A172 (cell line): ENCODE measurements at regions not wholly inside any gene's neighbourhood (a gene's known extent, or its start where the extent isn't known, plus 50 kb on each side); places are given as distances from the start of the nearest gene placed in this dataset.
A peak's percentile ranks its signal among the peaks of the same experiment; 100 is the strongest.
"Not testable (repeated sequence)": the region's sequence is repeated elsewhere in the genome, so short reads cannot be mapped to it uniquely, and the experiment has no call there.

Source experiments
- DNase-seq: peaks from one replicate; pipeline ENCODE4 v3.0.0-alpha.2; 2015; ENCODE audit warnings: low spot score

GRCh38 chr1:166490437-166490991, 323.7 kb upstream of the FAM78B start:
- DNase-seq = no peak

- not testable (repeated sequence) for DNase-seq
Measured at GRCh38 chr1:166493765-166494164, 327.0 kb upstream of the FAM78B start.

GRCh38 chr1:166507347-166507746, 331.9 kb upstream of the POGK start:
- DNase-seq = no peak

- no peak for DNase-seq
Measured at GRCh38 chr1:166511761-166512160, 327.5 kb upstream of the POGK start.

GRCh38 chr1:166514067-166514466, 325.2 kb upstream of the POGK start:
- DNase-seq = no peak

- no peak for DNase-seq
Measured at GRCh38 chr1:166527752-166528151, 311.5 kb upstream of the POGK start.

GRCh38 chr1:166538646-166539045, 300.6 kb upstream of the POGK start:
- DNase-seq = no peak

- no peak for DNase-seq
Measured at GRCh38 chr1:166544036-166544435, 295.2 kb upstream of the POGK start.

GRCh38 chr1:166544561-166544960, 294.7 kb upstream of the POGK start:
- DNase-seq = no peak

GRCh38 chr1:166552706-166553105, 286.6 kb upstream of the POGK start:
- no peak for DNase-seq

- DNase-seq = no peak
Measured at GRCh38 chr1:166570954-166571353, 268.3 kb upstream of the POGK start.

- DNase-seq = no peak
Measured at GRCh38 chr1:166573199-166573598, 266.1 kb upstream of the POGK start.

- DNase-seq = no peak
Measured at GRCh38 chr1:166579557-166580501, 259.4 kb upstream of the POGK start.

GRCh38 chr1:166588741-166589140, 250.5 kb upstream of the POGK start:
- DNase-seq = peak; percentile 38

GRCh38 chr1:166590161-166590560, 249.1 kb upstream of the POGK start:
- no peak for DNase-seq

- no peak for DNase-seq
Measured at GRCh38 chr1:166594646-166595045, 244.6 kb upstream of the POGK start.

GRCh38 chr1:166597516-166597915, 241.8 kb upstream of the POGK start:
- DNase-seq = no peak

GRCh38 chr1:166600574-166600973, 238.7 kb upstream of the POGK start:
- no peak for DNase-seq

- DNase-seq = no peak
Measured at GRCh38 chr1:166601650-166602278, 237.5 kb upstream of the POGK start.

GRCh38 chr1:166602801-166603200, 236.5 kb upstream of the POGK start:
- not testable (repeated sequence) for DNase-seq

GRCh38 chr1:166603296-166603695, 236.0 kb upstream of the POGK start:
- no peak for DNase-seq

GRCh38 chr1:166605137-166605536, 234.1 kb upstream of the POGK start:
- DNase-seq = no peak

- no peak for DNase-seq
Measured at GRCh38 chr1:166612886-166613285, 226.4 kb upstream of the POGK start.
